Uterus (tissue), 3 donors: ENCODE measurements at regions not wholly inside any gene's neighbourhood (a gene's known extent, or its start where the extent isn't known, plus 50 kb on each side); places are given as distances from the start of the nearest gene placed in this dataset.

Experiments used
- DNase-seq, 2 donors: peaks; one replicate each; pipeline ENCODE4 v3.0.0-alpha.2; 2019 to 2020
- H3K27ac ChIP-seq, 2 donors: fragments of 200-600 bp; sonication (generic); 1 replicate in 1 of 2; 2 replicates in 1 of 2; pipeline ENCODE4 v1.5.1; 2016 to 2018
- H3K27me3 ChIP-seq, 2 donors: fragments of 200-600 bp; sonication (generic); one replicate each; pipeline ENCODE4 v1.5.1; 2018 to 2019; ENCODE audit warnings: control low read depth in 1 of 2
- H3K36me3 ChIP-seq, 2 donors: fragments of 200-600 bp; sonication (generic); one replicate each; pipeline ENCODE4 v1.5.1; 2019; ENCODE audit warnings: control low read depth in 1 of 2
- H3K4me1 ChIP-seq, 2 donors: fragments of 200-600 bp; sonication (generic); one replicate each; pipeline ENCODE4 v1.5.1; 2018 to 2019; ENCODE audit warnings: control low read depth in 1 of 2
- H3K4me3 ChIP-seq, 2 donors: fragments of 200-600 bp; sonication (generic); 1 replicate in 1 of 2; 2 replicates in 1 of 2; pipeline ENCODE4 v1.5.1; 2018 to 2019; ENCODE audit warnings: mild to moderate bottlenecking in 1 of 2
- H3K9me3 ChIP-seq, 2 donors: fragments of 200-600 bp; sonication (generic); one replicate each; pipeline ENCODE4 v1.5.1; 2019; ENCODE audit warnings: control low read depth in 1 of 2
- CTCF ChIP-seq, 4 experiments: fragments of 200-600 bp in 2 of 4; fragments of 450-650 bp in 2 of 4; sonication (generic) in 2 of 4; IDR thresholded peaks; one replicate each; pipeline ENCODE4 v1.5.1; 2016 to 2019; ENCODE audit warnings: antibody characterized with exemption in 4 of 4, mild to moderate bottlenecking in 2 of 4, moderate library complexity in 1 of 4
- POLR2A ChIP-seq, 2 donors: fragments of 450-650 bp; IDR thresholded peaks; one replicate each; pipeline ENCODE4 v1.6.1; 2016; ENCODE audit warnings: antibody characterized with exemption in 2 of 2, mild to moderate bottlenecking in 1 of 2, moderate library complexity in 1 of 2
- intact Hi-C: fragments of 100-400 bp; cut with DNase I; formaldehyde crosslinking; loops from one replicate; pipeline ENCODE4 v1.15.1; 2023; ENCODE audit warnings: low total_unique reads
- donor health status: DM: yes; HTN: yes; CAD: no.

- TF ChIP-seq POLR2A (IDR thresholded peaks at IDR 0.05): no peak
- TF ChIP-seq CTCF (IDR thresholded peaks at IDR 0.05): no peak
- Histone ChIP-seq H3K27ac (no peak overlapping the region), H3K4me1 (no peaks in the 10 kb centered on the region), H3K36me3 (no peaks in the 10 kb centered on the region), H3K9me3 (no peaks in the 10 kb centered on the region), H3K27me3 (no peaks in the 10 kb centered on the region), H3K4me3 (no peak overlapping the region)
- DNase-seq: no peak
- intact Hi-C loops: no loop called here
These were observed 364.5 kb upstream of the ZFHX3 start for GRCh38 chr16:73412416-73412815.

GRCh38 chr16:73408716-73409115 lies 360.8 kb upstream of the ZFHX3 start:
- no peaks in the 10 kb centered on the region for H3K36me3 ChIP-seq
- no peak overlapping the region for H3K4me3 ChIP-seq
- H3K4me1 ChIP-seq: no peaks in the 10 kb centered on the region
- H3K9me3 ChIP-seq: no peaks in the 10 kb centered on the region
- H3K27me3 ChIP-seq: no peaks in the 10 kb centered on the region
- TF ChIP-seq CTCF (IDR thresholded peaks at IDR 0.05) (no peak), POLR2A (IDR thresholded peaks at IDR 0.05) (no peak)
- no peak overlapping the region for H3K27ac ChIP-seq
- intact Hi-C loops: no loop called here
- no peak for DNase-seq

- DNase-seq: no peak
- intact Hi-C loops: no loop called here
- Histone ChIP-seq H3K4me1 (no peaks in the 10 kb centered on the region), H3K36me3 (no peaks in the 10 kb centered on the region), H3K27me3 (no peaks in the 10 kb centered on the region), H3K9me3 (no peaks in the 10 kb centered on the region), H3K27ac (no peak overlapping the region), H3K4me3 (no peak overlapping the region)
- TF ChIP-seq POLR2A (IDR thresholded peaks at IDR 0.05): no peak
- TF ChIP-seq CTCF (IDR thresholded peaks at IDR 0.05): no peak
These were observed 360.4 kb upstream of the ZFHX3 start for GRCh38 chr16:73408311-73408710.

GRCh38 chr16:73405851-73406250 lies 357.9 kb upstream of the ZFHX3 start:
- intact Hi-C loops: no loop called here
- DNase-seq: no peak
- no peaks in the 10 kb centered on the region for H3K4me1 ChIP-seq
- no peaks in the 10 kb centered on the region for H3K9me3 ChIP-seq
- no peak overlapping the region for H3K27ac ChIP-seq
- TF ChIP-seq POLR2A (IDR thresholded peaks at IDR 0.05): no peak
- TF ChIP-seq CTCF (IDR thresholded peaks at IDR 0.05): no peak
- no peaks in the 10 kb centered on the region for H3K27me3 ChIP-seq
- no peaks in the 10 kb centered on the region for H3K36me3 ChIP-seq
- no peak overlapping the region for H3K4me3 ChIP-seq

- Histone ChIP-seq H3K9me3 (no peaks in the 10 kb centered on the region), H3K36me3 (no peaks in the 10 kb centered on the region)
- TF ChIP-seq POLR2A (IDR thresholded peaks at IDR 0.05) (no peak), CTCF (IDR thresholded peaks at IDR 0.05) (no peak)
These were observed 356.1 kb upstream of the ZFHX3 start for GRCh38 chr16:73404001-73404400.

More at GRCh38 chr16:73404001-73404400, 356.1 kb upstream of the ZFHX3 start:
- Histone ChIP-seq H3K4me3 (no peak overlapping the region), H3K4me1 (no peaks in the 10 kb centered on the region), H3K27me3 (no peaks in the 10 kb centered on the region), H3K27ac (no peak overlapping the region)
- intact Hi-C loops: no loop called here
- DNase-seq: no peak
